NCI-H146 treated with DMSO at 0.1 percent for 48 hours (cell line): ENCODE measurements at regions not wholly inside any gene's neighbourhood (a gene's known extent, or its start where the extent isn't known, plus 50 kb on each side); places are given as distances from the start of the nearest gene placed in this dataset.
"Not testable (repeated sequence)": the region's sequence is repeated elsewhere in the genome, so short reads cannot be mapped to it uniquely, and the experiment has no call there.

Experiments used
- DNase-seq: peaks from one replicate; lab custom pipeline; 2025; ENCODE audit not compliant: unreplicated experiment; lab: John Stamatoyannopoulos, UW

DNA sequence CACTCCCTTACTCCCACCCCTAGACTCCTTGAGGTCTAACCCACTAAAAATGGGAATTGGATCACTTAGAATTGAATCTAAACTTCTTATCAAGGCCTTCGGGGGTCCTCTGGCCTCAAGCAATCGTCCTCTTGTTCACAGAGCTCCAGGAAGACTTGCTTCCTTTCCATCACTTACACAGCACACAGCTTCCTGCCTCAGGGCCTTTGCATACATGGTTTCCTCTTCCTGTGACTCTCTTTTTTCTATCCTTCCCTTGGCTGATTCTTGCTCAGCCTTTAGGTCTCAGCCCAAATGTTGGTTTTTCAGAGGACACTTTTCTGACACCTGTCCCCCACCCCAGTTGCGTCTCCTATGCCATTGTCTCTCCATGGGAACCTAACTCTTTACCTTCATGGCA, 50.0 kb upstream of the ALDH1B1 start:
- no peak for DNase-seq

DNA sequence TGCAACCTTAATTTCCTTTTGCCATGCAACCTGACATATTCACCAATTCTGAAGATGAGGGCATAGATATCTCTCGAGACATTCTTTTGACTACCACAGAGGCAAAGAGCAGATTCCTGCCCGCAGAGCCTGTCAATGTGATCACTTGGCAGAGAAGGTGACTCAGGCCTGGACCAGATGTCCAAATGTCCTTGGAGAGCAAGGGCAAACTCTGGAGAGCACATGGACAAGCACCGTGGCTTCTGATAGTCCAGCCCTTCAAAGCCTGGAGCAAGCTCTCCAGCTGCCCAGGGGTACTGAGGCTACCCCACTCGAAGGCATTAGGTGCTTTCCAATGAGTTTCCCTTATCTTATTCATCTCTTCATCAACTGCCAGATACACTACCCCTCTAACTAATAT, 50.4 kb upstream of the ALDH1B1 start:
- no peak for DNase-seq

DNA sequence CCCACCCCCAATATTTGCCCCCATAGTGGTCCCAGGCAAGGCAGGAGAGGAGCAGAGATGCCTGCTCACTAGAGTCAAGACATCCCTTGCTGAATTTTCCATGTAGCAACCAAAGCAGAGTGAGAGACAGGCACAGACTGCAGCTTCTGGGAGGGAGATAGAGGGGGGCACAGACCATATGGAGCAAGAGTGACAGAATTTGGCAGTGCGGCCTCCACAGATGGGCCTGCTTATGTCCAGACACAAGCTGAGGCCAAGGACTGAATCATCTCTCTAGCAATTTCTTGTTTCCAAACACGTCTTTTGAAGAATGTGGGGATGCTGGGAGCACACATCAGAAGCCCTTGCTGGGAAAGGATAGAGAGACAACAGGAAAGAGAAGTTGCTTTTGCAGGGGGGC, 53.0 kb upstream of the ALDH1B1 start:
- DNase-seq: no peak

DNA sequence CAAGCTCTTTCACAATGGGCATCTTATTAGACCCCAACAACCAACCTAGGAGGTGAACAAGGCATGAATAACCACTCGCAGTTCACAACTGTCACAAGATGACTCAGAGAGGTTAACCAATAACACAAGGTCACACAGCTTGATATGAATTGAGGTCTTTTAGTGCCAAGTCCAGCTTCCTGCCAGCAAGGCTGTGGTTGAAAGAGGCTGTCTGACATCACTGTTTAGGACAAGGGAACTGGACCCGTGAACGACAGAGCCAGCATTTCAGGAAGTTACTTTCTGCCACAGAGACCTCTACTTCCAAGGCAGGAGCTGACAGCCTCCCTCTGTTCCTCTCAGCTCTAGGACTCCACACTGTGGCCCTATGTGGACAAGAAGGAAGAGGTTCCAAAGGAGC, 53.4 kb upstream of the ALDH1B1 start:
- no peak for DNase-seq

DNA sequence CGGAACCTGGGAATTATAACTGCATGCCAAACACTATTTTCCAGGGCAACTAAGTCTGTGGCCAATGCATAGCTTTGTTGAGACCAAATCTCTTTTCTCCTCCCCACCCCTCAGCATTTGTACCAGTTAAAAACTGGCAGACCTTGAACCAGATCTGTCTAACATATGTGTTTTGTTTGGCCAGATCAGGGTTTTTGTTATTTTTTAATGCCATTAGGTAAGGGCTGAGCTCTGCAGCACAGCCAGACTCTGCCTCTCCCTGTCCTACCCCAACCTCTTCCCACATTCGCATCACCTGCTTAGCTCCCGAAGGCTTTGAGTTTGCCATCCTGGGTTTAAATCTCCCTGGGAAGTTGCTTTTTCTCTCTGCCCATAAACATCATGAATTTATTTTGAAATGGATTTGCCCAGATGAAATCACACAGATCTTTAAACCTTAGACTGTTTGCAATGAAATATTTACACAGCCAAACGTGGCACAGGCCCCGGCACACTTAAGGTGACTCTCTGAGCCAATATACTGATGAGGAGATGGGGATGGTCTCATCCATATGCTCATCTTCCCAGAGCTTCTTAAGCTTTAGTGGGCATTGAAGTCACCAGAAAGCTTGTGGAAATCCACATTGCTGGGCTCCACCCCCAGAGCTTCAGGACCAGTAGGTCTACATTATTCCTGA, 54.0 kb upstream of the ALDH1B1 start:
- DNase-seq: no peak

DNA sequence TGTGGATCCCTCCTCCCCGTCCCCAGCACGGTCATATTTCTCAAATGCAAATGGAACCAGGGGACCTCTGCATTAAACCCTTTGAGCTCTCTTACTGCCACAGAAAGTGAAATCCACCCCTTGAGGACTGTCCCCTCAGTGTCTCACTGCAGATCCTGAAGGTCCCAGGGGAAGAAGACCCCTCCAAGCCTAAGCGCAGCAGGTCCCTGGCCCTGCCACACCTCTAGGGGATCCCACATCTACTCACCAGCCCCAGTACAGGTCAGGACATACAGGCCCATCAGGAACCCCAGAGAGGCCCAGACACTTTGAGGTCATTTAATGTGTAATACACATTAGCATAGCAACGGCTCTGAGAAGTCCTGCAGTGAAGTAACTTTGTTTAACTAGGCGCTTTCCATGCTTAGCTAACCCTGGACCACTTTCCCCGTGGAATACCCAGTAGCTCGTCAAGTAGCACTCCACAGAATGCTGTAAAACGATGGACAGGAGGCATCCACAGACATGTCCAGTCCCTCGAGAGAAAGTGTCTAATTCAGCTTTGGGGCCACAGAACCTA, 54.7 kb upstream of the ALDH1B1 start:
- no peak for DNase-seq

DNA sequence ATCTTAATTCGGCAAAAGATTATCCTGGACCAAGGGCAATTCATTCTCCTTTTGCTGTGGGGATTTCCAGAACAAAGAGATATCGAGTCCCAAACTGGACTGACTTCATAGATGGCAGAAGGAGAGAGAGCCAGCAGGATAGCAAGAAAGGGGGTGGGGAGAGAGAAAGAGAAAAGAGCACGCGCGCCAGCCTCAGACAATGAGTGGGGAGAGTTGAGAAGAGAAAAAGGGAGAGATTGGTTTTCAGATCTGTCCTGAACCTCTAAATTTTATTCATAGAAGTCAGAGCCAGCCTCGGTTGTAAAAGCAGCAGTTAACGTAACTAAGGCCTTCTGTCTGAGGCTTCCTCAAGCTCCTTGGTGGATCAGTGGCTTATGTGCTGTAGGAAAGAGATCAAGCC, 55.3 kb upstream of the ALDH1B1 start:
- DNase-seq: no peak

DNA sequence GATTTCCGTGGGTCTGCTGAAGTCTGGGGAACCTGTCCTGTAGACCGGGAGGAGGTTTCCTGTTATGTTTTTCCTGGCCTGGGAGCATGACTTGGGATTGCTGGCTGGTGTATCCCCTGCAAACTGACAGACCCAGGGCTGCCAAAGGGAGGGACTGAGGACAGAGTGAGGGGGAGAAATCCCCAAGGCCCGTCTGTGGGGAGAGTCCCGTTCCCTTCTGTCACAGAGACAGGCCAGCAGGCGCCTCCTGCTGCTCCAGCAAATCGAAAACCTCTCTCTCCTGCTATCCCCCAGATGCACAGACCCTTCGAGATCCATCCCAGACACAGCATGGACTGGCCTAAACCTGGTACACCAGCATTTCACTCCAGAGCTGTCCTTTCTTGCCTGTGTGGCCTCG, 56.2 kb upstream of the ALDH1B1 start:
- no peak for DNase-seq

DNA sequence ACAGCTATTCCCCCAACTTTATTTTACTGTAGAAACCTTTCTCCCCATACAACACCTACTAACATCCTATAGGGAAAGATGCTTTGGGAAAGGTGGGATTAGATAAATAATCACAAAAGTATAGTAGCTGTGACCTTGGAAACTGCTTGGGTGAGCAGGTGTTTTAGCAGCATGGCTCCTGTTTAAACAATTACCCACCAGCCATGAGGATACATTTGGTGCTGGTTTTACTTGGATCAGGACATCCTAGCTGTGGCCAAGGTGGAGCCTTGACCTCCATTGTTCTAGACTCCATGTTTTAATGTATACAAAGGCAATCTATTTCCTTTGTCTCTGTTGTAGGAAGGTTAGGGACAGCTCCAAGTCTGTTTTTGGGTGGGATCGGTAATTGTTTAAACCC, 56.8 kb upstream of the ALDH1B1 start:
- DNase-seq: peak; percentile 53

DNA sequence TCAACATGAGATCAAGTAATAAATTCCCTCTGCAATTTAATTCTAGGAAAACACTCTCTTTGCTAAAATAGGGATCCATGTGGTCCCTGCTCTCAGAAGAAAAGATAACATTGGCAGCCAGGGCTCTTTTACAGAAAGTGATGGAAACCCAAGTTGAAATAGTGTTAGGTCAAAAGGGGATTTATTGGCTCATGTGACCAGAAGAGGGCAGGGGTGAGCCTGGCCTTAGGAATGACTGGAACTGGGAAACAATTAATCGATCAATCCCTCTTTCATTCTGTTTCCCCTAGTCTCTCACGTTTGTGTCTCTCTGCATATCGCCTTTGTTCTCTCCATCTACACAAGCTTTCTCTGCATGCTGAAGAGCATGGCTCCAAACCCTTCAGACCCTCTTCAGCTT, 58.3 kb upstream of the ALDH1B1 start:
- DNase-seq: peak; percentile 87

DNA sequence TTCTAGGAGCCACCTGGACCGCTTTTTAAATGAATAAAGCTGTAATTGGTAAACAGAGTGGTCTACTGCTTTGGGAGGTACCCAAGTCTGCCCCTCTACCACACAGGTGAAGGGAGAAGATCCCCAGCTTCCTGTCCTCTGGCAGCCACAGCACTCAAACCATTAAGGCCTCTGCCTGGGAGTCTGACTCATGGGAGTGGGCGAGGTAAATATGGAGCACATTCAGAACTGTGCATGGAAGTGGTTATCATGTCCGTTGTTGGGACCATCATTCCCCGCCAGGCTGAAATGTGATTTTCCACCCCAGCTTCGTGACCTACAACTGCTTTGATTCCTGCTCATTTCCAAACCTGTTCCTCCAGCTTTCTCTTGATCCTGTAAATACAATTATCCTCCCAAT, 59.5 kb upstream of the ALDH1B1 start:
- DNase-seq: no peak

DNA sequence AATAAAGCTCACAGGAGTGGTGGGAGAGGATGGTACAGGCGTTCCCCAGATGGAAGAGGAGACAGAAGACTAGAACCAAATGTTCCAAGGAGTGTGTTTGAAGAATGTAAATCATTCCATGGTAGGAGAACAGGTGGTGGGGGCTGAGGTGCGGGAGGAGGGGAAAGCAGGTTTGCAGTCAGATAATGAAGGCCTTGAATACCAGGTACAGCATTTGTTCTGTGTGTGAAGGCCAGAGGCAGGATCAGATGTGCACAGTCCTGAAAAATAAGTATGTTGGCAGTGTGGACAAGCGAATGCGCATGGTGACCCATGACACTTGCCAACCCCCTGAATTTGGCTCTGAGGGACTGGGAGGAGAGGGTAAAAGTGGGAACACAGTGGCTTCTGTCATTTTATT, 59.9 kb upstream of the ALDH1B1 start:
- no peak for DNase-seq

DNA sequence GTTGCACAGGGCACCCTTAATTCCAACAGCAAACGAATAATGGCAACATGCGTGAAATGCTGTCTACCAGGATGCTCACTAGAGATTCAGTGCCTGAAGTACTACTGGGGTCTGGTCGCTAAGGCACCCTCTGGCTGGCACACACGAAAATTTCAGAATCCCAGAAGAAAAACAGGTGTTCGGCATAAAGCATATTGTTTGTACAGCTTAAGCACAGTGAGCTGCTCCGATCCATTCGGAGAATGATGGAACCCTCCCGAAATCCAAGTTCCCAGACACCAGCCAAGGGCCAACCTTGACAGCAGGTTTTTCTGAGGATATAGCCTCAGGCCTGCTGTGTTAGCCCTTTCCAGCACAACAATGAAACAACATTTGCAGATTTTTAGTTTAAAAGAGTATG, 61.4 kb upstream of the ALDH1B1 start:
- no peak for DNase-seq

DNA sequence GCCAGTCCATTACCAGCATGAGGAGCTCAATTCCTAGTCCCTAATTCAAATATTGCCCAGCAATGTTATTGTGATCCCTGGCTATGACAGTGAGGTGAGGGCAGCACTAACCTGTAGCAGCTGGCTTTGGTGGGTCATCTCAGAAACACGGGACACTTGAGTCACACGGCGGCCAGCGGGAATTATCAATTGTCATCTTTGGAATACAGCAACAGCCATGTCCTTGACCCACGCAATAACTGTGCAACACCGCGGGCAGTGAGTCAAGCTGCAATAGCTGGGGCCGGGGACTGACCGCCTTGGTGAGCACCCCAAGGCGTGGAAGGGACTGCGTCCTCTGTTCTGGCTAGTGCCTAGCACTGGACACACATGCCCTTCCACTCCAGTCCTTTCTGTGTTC, 62.5 kb upstream of the ALDH1B1 start:
- no peak for DNase-seq

DNA sequence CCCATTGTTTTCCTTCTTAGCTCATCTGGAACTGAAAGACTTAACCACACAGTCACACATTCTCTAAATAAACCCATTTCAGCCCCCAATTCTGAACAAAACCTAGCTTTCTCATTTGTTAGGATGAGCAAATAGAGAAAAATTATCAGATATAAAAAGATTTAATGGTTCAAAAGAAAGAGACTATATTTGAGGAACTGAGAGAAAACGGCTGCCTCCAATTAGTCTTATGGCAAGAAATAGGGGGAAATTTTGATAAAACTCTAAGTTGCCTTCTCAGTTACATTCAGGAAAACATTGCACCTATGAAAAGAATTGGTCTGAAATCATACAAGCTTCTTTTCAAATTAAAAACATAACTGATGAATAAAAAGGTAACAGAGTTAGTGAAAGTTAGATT, 63.7 kb upstream of the ALDH1B1 start:
- no peak for DNase-seq

DNA sequence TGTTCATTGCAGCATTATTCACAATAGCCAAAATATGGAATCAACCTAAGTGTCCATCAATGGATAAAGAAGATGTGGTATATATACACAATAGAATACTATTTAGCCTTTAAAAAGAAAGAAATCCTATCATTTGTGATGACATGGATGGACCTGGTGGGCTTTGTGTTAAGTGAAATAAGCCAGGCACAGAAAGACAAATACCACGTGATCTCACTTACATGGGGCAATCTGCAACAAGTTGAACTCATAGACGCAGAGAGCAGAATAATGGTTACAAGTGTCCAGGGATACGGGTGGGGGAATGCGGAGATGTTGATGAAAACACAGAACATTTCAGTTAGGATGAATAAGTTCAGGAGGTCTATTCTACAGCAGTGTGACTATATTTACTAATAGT, 66.4 kb upstream of the ALDH1B1 start:
- no peak for DNase-seq

DNA sequence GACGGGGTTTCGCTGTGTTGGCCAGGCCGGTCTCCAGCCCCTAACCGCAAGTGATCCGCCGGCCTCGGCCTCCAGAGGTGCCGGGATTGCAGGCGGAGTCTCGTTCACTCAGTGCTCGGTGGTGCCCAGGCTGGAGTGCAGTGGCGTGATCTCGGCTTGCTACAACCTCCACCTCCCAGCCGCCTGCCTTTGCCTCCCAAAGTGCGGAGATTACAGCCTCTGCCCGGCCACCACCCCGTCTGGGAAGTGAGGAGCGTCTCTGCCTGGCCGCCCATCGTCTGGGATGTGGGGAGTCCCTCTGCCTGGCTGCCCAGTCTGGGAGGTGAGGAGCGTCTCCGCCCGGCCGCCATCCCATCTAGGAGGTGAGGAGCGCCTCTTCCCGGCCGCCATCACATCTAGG, 68.3 kb upstream of the ALDH1B1 start:
- not testable (repeated sequence) for DNase-seq

DNA sequence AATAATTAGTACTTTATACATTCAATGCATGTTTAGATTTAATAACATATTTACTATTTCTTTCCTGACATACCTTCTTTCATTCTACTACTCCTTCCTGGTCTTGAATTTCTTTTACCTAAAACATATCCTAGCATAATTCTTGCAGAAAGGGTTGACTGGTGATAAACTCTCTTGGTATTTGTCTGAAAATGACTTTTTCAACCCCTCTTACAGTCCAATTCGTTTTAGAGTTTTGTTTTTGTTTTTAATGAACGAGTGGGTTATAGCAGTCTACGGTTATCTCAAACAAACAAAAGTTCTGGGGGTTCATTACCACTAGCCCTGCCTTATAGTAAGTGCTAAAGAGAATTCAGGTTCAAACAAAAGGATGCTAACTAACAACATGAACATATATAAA, 69.6 kb upstream of the ALDH1B1 start:
- no peak for DNase-seq

DNA sequence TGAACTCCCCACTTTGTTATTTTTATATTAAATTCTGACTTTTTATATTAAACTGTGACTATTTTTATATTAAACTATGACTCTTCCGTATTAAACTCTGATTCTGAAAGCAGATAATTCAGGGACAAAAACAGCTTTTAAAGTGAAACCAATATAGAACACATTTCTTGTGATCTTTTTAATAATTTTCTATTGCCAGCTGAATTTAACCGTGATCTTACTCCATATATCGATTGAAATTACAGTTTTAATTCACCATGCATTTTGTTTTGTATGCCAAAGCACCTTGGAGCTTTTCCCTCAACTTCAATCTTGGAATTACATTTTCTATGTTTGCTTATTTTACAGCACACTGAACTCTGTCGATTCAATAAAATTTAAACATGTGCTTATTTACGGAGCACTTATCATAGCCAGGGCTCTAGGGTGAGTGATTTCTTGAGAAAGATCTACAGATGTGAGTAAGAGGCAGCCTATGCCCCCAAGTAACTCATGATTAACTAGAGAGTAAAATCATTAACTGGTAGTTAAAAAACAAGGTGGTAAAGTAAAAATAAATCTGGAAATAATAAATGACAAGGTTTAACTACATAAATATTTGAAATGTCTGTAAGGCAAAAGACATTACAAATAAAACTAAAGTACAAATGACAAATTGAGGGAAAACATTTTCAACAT, 72.9 kb upstream of the ALDH1B1 start:
- no peak for DNase-seq

DNA sequence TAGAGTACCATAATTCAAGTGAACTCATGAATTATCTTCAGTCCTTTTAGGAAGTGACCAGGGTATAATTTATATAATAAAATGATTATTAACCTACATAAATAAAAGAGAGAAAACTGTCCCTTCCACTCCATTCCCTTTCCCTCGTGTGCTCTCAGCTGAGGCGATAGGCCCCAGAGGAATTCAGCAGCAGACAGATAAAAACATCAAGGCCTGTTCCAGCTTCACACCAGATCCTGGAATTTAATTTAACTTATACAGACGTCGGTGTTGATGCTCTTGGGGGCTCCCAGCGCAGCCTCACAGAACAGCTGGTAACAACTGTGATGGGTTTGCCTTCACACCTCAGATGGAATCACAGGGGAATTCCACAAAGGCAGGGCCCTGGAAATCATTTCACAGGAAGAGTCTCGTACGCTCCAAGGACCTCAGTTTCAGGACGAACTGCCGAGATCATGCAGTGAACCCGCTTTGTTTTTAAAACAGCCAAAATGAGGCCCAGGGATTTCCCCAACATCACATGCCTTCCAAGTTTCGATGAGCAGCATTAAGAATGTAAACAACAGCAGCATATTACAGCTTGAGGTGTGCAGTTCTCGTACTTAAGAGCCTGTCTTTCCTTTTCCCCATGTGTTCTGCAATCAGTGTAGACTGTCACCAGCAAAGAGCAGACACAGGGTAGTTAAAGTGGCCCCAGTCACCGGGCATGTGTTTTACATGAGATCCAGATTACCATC, 73.6 kb upstream of the ALDH1B1 start:
- no peak for DNase-seq

DNA sequence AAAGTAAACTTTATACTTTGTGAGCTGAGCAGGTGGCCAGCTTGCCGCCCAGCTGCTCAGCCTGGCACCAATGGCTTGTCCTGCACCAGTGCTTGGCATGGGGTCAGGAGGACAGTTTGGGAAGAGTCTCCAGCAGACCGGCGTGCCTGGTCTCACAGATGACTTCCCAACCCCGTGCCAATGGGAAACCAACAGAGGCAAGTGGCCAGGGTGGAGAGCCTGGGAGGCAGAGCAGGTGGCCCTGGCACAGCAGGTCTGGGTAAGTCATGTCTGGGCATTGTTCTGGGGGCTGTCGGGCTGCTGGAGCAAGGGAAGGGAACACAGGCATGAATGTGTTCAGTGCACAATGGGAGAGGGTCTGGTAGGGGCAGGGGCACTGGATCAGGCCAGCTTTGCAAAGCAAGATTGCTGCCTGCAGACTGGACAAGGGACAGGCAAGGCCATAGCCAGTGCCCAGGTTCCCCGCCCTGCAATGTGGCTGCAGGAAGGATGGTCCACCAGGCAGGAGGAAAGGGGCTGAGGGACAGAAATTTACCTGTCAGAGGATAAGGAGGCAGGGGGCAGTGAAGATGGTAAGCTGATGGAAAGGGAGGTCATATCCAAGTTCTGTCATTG, 76.2 kb upstream of the ALDH1B1 start:
- no peak for DNase-seq
